Fibroblast of lung (primary cell): ENCODE measurements at regions not wholly inside any gene's neighbourhood (a gene's known extent, or its start where the extent isn't known, plus 50 kb on each side); places are given as distances from the start of the nearest gene placed in this dataset.

Experiments used
- DNase-seq, 2 donors: peaks; one replicate each; pipeline versions ENCODE4 v3.0.0 to v3.0.0-alpha.2; 2010; ENCODE audit warnings: low read depth in 2 of 2
- H2AFZ ChIP-seq: 2 replicates; pipeline ENCODE4 v1.5.1; 2012; ENCODE audit warnings: low read length, control low read depth, inconsistent platforms
- H3K27ac ChIP-seq: 2 replicates; pipeline ENCODE4 v1.5.1; 2011; ENCODE audit warnings: low read length, control low read depth; ENCODE audit not compliant: insufficient read depth
- H3K27me3 ChIP-seq: 2 replicates; pipeline ENCODE4 v1.5.1; 2011; ENCODE audit warnings: mild to moderate bottlenecking, low read length; ENCODE audit not compliant: control insufficient read depth, insufficient read depth
- H3K36me3 ChIP-seq: 2 replicates; pipeline ENCODE4 v1.5.1; 2011; ENCODE audit warnings: low read length; ENCODE audit not compliant: control insufficient read depth, insufficient read depth
- H3K4me1 ChIP-seq: 2 replicates; pipeline ENCODE4 v1.5.1; 2011; ENCODE audit warnings: low read length; ENCODE audit not compliant: control insufficient read depth, insufficient read depth; ENCODE audit errors: extremely low read depth
- H3K4me2 ChIP-seq: 2 replicates; pipeline ENCODE4 v1.5.1; 2011; ENCODE audit warnings: low read length, control low read depth; ENCODE audit not compliant: insufficient read depth; ENCODE audit errors: extremely low read depth
- H3K4me3 ChIP-seq, 4 experiments: fragments of 200-600 bp in 1 of 4; sonication (generic) in 1 of 4; replicated peaks in 1 of 4; 2 replicates each; pipeline ENCODE4 v1.5.1; 2011 to 2016; ENCODE audit warnings: low read length in 4 of 4, low read depth in 3 of 4, mild to moderate bottlenecking in 3 of 4, control low read depth in 2 of 4, inconsistent platforms in 1 of 4, mixed read lengths in 1 of 4; ENCODE audit not compliant: insufficient read depth in 1 of 4; ENCODE audit errors: control extremely low read depth in 1 of 4
- H3K79me2 ChIP-seq: 2 replicates; pipeline ENCODE4 v1.5.1; 2012; ENCODE audit warnings: mild to moderate bottlenecking, low read length, inconsistent platforms; ENCODE audit not compliant: control insufficient read depth, insufficient read depth
- H3K9ac ChIP-seq: 2 replicates; pipeline ENCODE4 v1.5.1; 2011; ENCODE audit warnings: mild to moderate bottlenecking, low read length, control low read depth; ENCODE audit not compliant: insufficient read depth
- H3K9me3 ChIP-seq: 2 replicates; pipeline ENCODE4 v1.5.1; 2012; ENCODE audit warnings: low read depth, low read length; ENCODE audit not compliant: control insufficient read depth, insufficient read depth
- H4K20me1 ChIP-seq: 2 replicates; pipeline ENCODE4 v1.5.1; 2011; ENCODE audit warnings: low read length; ENCODE audit not compliant: control insufficient read depth, insufficient read depth; ENCODE audit errors: extremely low read depth
- EZH2 ChIP-seq: IDR thresholded peaks from 2 replicates; pipeline ENCODE4 v1.5.1; 2012; ENCODE audit warnings: low read length, control low read depth, mild to moderate bottlenecking; ENCODE audit errors: missing control alignments
- TF ChIP-seq, protein P1 (sequence below), 2 donors: IDR thresholded peaks in 1 of 2; conservative IDR thresholded peaks in 1 of 2; 1 replicate in 1 of 2; 2 replicates in 1 of 2; pipeline ENCODE4 v1.5.1; 2011 to 2012; ENCODE audit warnings: low read length in 2 of 2, control low read depth in 1 of 2, inconsistent platforms in 1 of 2, low read depth in 1 of 2, mild to moderate bottlenecking in 1 of 2

GRCh38 chr6:133085471-133085870 lies 155.7 kb upstream of the EYA4 start:
- TF ChIP-seq EZH2: no peak
- TF ChIP-seq, protein P1, sequence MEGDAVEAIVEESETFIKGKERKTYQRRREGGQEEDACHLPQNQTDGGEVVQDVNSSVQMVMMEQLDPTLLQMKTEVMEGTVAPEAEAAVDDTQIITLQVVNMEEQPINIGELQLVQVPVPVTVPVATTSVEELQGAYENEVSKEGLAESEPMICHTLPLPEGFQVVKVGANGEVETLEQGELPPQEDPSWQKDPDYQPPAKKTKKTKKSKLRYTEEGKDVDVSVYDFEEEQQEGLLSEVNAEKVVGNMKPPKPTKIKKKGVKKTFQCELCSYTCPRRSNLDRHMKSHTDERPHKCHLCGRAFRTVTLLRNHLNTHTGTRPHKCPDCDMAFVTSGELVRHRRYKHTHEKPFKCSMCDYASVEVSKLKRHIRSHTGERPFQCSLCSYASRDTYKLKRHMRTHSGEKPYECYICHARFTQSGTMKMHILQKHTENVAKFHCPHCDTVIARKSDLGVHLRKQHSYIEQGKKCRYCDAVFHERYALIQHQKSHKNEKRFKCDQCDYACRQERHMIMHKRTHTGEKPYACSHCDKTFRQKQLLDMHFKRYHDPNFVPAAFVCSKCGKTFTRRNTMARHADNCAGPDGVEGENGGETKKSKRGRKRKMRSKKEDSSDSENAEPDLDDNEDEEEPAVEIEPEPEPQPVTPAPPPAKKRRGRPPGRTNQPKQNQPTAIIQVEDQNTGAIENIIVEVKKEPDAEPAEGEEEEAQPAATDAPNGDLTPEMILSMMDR (conservative IDR thresholded peaks at IDR 0.05 in 1 of 2, IDR thresholded peaks at IDR 0.05 in 1 of 2; ENCODE audit: low read depth in 1 of 2, low read length in 2 of 2): no peak
- Histone ChIP-seq H3K27me3 (no peaks in the 10 kb centered on the region), H3K4me3 (no peak overlapping the region), H3K27ac (no peak overlapping the region), H3K79me2 (no peaks in the 10 kb centered on the region), H3K4me2 (no peak overlapping the region), H3K4me1 (no peaks in the 10 kb centered on the region), H2AFZ (no peak overlapping the region), H3K36me3 (no peaks in the 10 kb centered on the region), H3K9me3 (no peaks in the 10 kb centered on the region), H3K9ac (no peak overlapping the region), H4K20me1 (no peaks in the 10 kb centered on the region)
- no peak for DNase-seq

DNA sequence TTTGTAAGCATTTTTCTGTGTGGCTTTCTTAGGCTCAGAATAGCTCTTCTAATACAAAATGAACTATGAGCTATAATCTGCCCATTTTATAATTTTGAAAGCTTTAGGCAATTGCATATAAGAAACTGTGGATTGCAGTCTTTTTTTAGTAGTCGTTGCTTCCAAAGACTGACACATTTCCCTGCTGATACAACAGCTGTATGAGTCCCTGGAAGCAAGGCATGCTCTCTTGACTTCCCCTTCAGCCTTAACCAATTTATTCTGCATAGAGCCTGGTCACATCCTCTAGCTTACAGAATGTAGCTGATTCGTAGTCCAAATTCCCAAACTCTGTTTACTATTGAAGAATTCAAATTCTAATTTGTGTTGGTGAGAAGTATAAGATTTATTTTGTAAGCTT lies 155.3 kb upstream of the EYA4 start:
- H3K36me3 ChIP-seq: no peaks in the 10 kb centered on the region
- TF ChIP-seq, protein P1 (conservative IDR thresholded peaks at IDR 0.05 in 1 of 2, IDR thresholded peaks at IDR 0.05 in 1 of 2; ENCODE audit: low read depth in 1 of 2, low read length in 2 of 2): no peak
- H3K4me1 ChIP-seq: no peaks in the 10 kb centered on the region
- H3K9ac ChIP-seq: no peak overlapping the region
- no peak overlapping the region for H3K4me3 ChIP-seq
- H3K4me2 ChIP-seq: no peak overlapping the region
- no peak for DNase-seq
- no peaks in the 10 kb centered on the region for H3K79me2 ChIP-seq
- H4K20me1 ChIP-seq: no peaks in the 10 kb centered on the region
- no peaks in the 10 kb centered on the region for H3K9me3 ChIP-seq
- no peak overlapping the region for H2AFZ ChIP-seq
- H3K27ac ChIP-seq: no peak overlapping the region
- no peaks in the 10 kb centered on the region for H3K27me3 ChIP-seq

GRCh38 chr6:133088931-133089695 lies 152.0 kb upstream of the EYA4 start:
- DNase-seq: no peak
- no peak overlapping the region for H3K9ac ChIP-seq
- H4K20me1 ChIP-seq: no peaks in the 10 kb centered on the region
- H3K4me3 ChIP-seq: no peak overlapping the region
- H3K9me3 ChIP-seq: no peaks in the 10 kb centered on the region
- H2AFZ ChIP-seq: no peak overlapping the region
- no peaks in the 10 kb centered on the region for H3K79me2 ChIP-seq
- no peak overlapping the region for H3K4me2 ChIP-seq
- H3K27me3 ChIP-seq: no peaks in the 10 kb centered on the region
- no peaks in the 10 kb centered on the region for H3K4me1 ChIP-seq
- H3K36me3 ChIP-seq: no peaks in the 10 kb centered on the region
- no peak overlapping the region for H3K27ac ChIP-seq
- no peak for TF ChIP-seq EZH2
- TF ChIP-seq, protein P1 (conservative IDR thresholded peaks at IDR 0.05 in 1 of 2, IDR thresholded peaks at IDR 0.05 in 1 of 2; ENCODE audit: low read depth in 1 of 2, low read length in 2 of 2): no peak
